ENCODE measurements at regions not wholly inside any gene's neighbourhood (a gene's known extent, or its start where the extent isn't known, plus 50 kb on each side); places are given as distances from the start of the nearest gene placed in this dataset.
"Not testable (repeated sequence)": the region's sequence is repeated elsewhere in the genome, so short reads cannot be mapped to it uniquely, and the experiment has no call there.

DNA sequence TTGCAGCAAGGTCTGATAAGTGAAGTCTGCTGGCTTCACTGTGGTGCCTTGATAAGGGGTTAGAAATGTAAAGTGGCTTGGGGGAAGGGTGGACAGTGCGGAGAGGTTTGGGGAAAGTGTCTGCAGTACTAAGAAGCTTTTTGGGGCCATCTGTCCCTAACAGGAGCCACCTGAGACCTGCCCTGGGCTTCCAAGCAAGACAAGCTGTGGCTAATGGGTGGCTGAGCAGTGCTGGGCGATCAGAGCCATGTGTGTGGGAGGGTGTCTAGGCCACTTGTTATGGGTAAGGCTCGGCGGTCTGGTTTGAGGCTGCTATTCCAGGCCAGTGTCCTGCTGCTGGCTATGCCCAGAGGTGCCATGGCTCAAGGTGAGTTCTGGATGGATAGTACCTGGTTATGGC is 185.4 kb upstream of the MTMR8 start:
- ATAC-seq = no peak
- Mint-ChIP-seq H3K9me3 (peaks cover 0 to 1% of the 10 kb centered on the region in 2 donors), H3K27ac (no peak overlapping the region)

DNA sequence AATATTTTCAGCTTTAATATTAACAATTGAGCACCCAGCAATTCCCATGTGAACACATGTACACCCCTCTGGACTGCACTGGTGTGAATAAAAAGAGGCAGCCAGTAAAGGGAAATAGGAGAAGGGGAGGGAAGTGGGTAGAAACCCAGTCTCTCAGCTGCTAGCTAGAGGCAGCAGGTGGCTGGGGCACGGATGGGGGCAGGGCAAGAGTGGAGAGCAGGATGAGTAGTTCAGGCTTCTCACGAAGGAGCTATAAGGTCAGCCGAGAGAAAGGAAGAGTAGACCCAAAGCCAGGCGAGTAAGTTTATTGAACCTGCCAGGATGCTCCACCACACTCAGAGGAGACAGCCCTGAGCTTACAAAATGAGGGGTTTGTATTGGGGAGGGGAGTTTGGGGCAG is 184.8 kb upstream of the MTMR8 start:
- H3K36me3 Mint-ChIP-seq = peaks cover 0 to 9% of the 10 kb centered on the region in 2 donors
- no peak for ATAC-seq
- DNase-seq (ENCODE audit: low spot score in 2 of 2) = no peak
- peak overlapping the region in 1 of 2 donors; percentile 44 for H3K27ac Mint-ChIP-seq
- peaks cover 0 to 4% of the 10 kb centered on the region in 2 donors for H3K9me3 Mint-ChIP-seq

More for the DNA sequence above, 185.4 kb upstream of the MTMR8 start:
- DNase-seq (ENCODE audit: low spot score in 2 of 2) = no peak
- H3K36me3 Mint-ChIP-seq = peaks cover 0 to 3% of the 10 kb centered on the region in 2 donors

DNA sequence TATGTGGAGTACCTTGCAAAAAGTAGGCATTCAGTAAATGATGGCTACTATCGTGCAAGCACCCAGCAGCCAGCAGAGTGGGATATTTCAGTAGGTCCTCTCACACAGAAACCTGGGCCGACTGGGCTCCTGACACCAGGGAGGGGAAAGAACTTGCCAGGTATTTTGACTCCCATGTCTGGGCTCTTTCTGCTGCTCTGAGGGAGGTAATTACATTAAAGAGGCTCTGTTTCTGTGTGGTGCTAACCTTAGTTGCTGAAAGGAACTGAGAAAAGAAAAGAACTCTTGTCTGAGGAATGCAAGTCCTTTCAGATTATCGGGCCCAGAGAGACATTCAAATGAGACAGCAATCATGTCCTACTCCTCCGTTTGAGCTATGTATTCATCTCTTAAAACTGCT is 175.8 kb upstream of the MTMR8 start:
- Mint-ChIP-seq H3K36me3 (peaks cover 0 to 28% of the 10 kb centered on the region in 2 donors), H3K27ac (no peak overlapping the region), H3K9me3 (peaks cover 4 to 8% of the 10 kb centered on the region in 2 donors)
- DNase-seq (ENCODE audit: low spot score in 2 of 2) (no peak), ATAC-seq (no peak)

GRCh38 chrX:64570204-64570603 is 175.0 kb upstream of the MTMR8 start:
- Mint-ChIP-seq H3K27ac (no peak overlapping the region), H3K9me3 (peaks cover 4% of the 10 kb centered on the region in 2 donors), H3K36me3 (peaks cover 0 to 20% of the 10 kb centered on the region in 2 donors)
- DNase-seq (ENCODE audit: low spot score in 2 of 2) = no peak
- no peak for ATAC-seq

DNA sequence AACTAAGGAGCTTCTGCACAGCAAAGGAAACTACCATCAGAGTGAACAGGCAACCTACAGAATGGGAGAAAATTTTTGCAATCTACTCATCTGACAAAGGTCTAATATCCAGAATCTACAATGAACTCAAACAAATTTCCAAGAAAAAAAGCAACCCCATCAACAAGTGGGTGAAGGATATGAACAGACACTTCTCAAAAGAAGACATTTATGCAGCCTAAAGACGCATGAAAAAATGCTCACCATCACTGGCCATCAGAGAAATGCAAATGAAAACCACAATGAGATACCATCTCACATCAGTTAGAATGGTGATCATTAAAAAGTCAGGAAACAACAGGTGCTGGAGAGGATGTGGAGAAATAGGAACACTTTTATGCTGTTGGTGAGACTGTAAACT is 170.1 kb upstream of the MTMR8 start:
- H3K36me3 Mint-ChIP-seq; H3K9me3 Mint-ChIP-seq; H3K27ac Mint-ChIP-seq; DNase-seq (ENCODE audit: low spot score in 2 of 2); ATAC-seq: not testable (repeated sequence)

DNA sequence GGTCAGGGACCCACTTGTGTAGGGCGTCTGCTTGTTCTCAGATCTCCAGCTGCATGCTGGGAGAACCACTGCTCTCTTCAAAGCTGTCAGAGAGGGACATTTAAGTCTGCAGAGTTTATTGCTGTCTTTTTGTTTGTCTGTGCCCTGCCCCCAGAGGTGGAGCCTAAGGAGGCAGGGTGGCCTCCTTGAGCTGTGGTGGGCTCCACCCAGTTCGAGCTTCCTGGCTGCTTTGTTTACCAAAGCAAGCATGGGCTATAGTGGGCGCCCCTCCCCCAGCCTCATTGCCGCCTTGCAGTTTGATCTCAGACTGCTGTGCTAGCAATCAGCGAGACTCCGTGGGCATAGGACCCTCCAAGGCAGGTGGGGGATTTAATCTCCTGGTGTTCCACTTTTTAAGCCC is 154.0 kb upstream of the MTMR8 start:
- not testable (repeated sequence) for ATAC-seq; DNase-seq (ENCODE audit: low spot score in 2 of 2); H3K36me3 Mint-ChIP-seq; H3K27ac Mint-ChIP-seq
- H3K9me3 Mint-ChIP-seq = peaks cover 5 to 11% of the 10 kb centered on the region in 2 donors

GRCh38 chrX:64536736-64537135 is 141.5 kb upstream of the MTMR8 start:
- no peak for ATAC-seq
- H3K27ac Mint-ChIP-seq = no peak overlapping the region

More at GRCh38 chrX:64536736-64537135, 141.5 kb upstream of the MTMR8 start:
- H3K36me3 Mint-ChIP-seq = no peaks in the 10 kb centered on the region
- DNase-seq (ENCODE audit: low spot score in 2 of 2) = no peak
- no peaks in the 10 kb centered on the region for H3K9me3 Mint-ChIP-seq
